H9 (cell line): ENCODE measurements at regions not wholly inside any gene's neighbourhood (a gene's known extent, or its start where the extent isn't known, plus 50 kb on each side); places are given as distances from the start of the nearest gene placed in this dataset.

ENCODE experiments used
- DNase-seq: peaks from one replicate; pipeline ENCODE4 v3.0.0-alpha.2; 2017
- H2AFZ ChIP-seq: one replicate; pipeline ENCODE4 v1.6.1; 2013; ENCODE audit warnings: mild to moderate bottlenecking, low read length, control low read depth, moderate library complexity
- H2AK5ac ChIP-seq: 2 replicates; pipeline ENCODE4 v1.6.1; 2013; ENCODE audit warnings: low read length, control low read depth, mixed read lengths; ENCODE audit not compliant: insufficient read length
- H2BK120ac ChIP-seq: one replicate; pipeline ENCODE4 v1.6.1; 2013; ENCODE audit warnings: low read depth, mild to moderate bottlenecking, low read length, control low read depth, inconsistent platforms; ENCODE audit not compliant: poor library complexity, severe bottlenecking
- H2BK12ac ChIP-seq: 2 replicates; pipeline ENCODE4 v1.6.1; 2013; ENCODE audit warnings: low read length, control low read depth, mixed read lengths, low read depth; ENCODE audit not compliant: insufficient read length
- H2BK15ac ChIP-seq: 2 replicates; pipeline ENCODE4 v1.6.1; 2013; ENCODE audit warnings: low read depth, low read length, control low read depth
- H2BK20ac ChIP-seq: one replicate; pipeline ENCODE4 v1.6.1; 2013; ENCODE audit warnings: low read depth, mild to moderate bottlenecking, low read length, control low read depth, inconsistent platforms; ENCODE audit not compliant: poor library complexity, severe bottlenecking
- H2BK5ac ChIP-seq: 2 replicates; pipeline ENCODE4 v1.6.1; 2013; ENCODE audit warnings: low read length, control low read depth, mixed read lengths; ENCODE audit not compliant: insufficient read length
- H3K14ac ChIP-seq: 2 replicates; pipeline ENCODE4 v1.6.1; 2013; ENCODE audit warnings: low read length, control low read depth; ENCODE audit not compliant: insufficient read depth
- H3K18ac ChIP-seq: 2 replicates; pipeline ENCODE4 v1.6.1; 2013; ENCODE audit warnings: low read depth, mild to moderate bottlenecking, mixed read lengths, low read length, control low read depth; ENCODE audit not compliant: insufficient read length
- H3K23ac ChIP-seq: 2 replicates; pipeline ENCODE4 v1.6.1; 2013; ENCODE audit warnings: low read length, control low read depth, mixed read lengths, low read depth; ENCODE audit not compliant: insufficient read length
- H3K23me2 ChIP-seq: 2 replicates; pipeline ENCODE4 v1.6.1; 2013; ENCODE audit warnings: low read depth, mild to moderate bottlenecking, mixed read lengths, low read length, control low read depth; ENCODE audit not compliant: insufficient read length, poor library complexity, severe bottlenecking
- H3K27ac ChIP-seq: 2 replicates; pipeline ENCODE4 v1.5.1; 2013; ENCODE audit warnings: low read length, control low read depth, mixed read lengths, low read depth; ENCODE audit not compliant: insufficient read length
- H3K27me3 ChIP-seq: 2 replicates; pipeline ENCODE4 v1.6.1; 2013; ENCODE audit warnings: low read length, control low read depth, inconsistent platforms; ENCODE audit not compliant: insufficient read depth
- H3K4ac ChIP-seq: 2 replicates; pipeline ENCODE4 v1.6.1; 2013; ENCODE audit warnings: low read depth, mild to moderate bottlenecking, control low read depth, inconsistent platforms, low read length, moderate library complexity
- H3K4me1 ChIP-seq: 2 replicates; pipeline ENCODE4 v1.6.1; 2013; ENCODE audit warnings: low read length, control low read depth, inconsistent platforms; ENCODE audit not compliant: insufficient read depth
- H3K4me2 ChIP-seq: 2 replicates; pipeline ENCODE4 v1.6.1; 2013; ENCODE audit warnings: low read length, control low read depth, mixed read lengths; ENCODE audit not compliant: insufficient read length, insufficient read depth
- H3K56ac ChIP-seq: 2 replicates; pipeline ENCODE4 v1.6.1; 2013; ENCODE audit warnings: low read depth, mild to moderate bottlenecking, mixed read lengths, low read length, control low read depth; ENCODE audit not compliant: insufficient read length
- H3K79me1 ChIP-seq: 2 replicates; pipeline ENCODE4 v1.6.1; 2013; ENCODE audit warnings: low read depth, mild to moderate bottlenecking, moderate library complexity, low read length, control low read depth, inconsistent platforms; ENCODE audit not compliant: insufficient read depth, poor library complexity, severe bottlenecking
- H3K79me2 ChIP-seq: 2 replicates; pipeline ENCODE4 v1.6.1; 2013; ENCODE audit warnings: low read length, control low read depth, inconsistent platforms; ENCODE audit not compliant: insufficient read depth
- H3K9ac ChIP-seq: 2 replicates; pipeline ENCODE4 v1.6.1; 2013; ENCODE audit warnings: low read length, control low read depth, mixed read lengths; ENCODE audit not compliant: insufficient read length; ENCODE audit errors: extremely low read depth
- H3K9me3 ChIP-seq: one replicate; pipeline ENCODE4 v1.6.1; 2013; ENCODE audit warnings: low read depth, low read length, inconsistent platforms; ENCODE audit not compliant: control insufficient read depth
- H3T11ph ChIP-seq: one replicate; pipeline ENCODE4 v1.6.1; 2013; ENCODE audit warnings: mild to moderate bottlenecking, low read length, control low read depth, inconsistent platforms
- H4K20me1 ChIP-seq: one replicate; pipeline ENCODE4 v1.6.1; 2013; ENCODE audit not compliant: control insufficient read depth, insufficient read length, insufficient read depth
- H4K5ac ChIP-seq: 2 replicates; pipeline ENCODE4 v1.6.1; 2013; ENCODE audit warnings: low read depth, mild to moderate bottlenecking, mixed read lengths, low read length, control low read depth; ENCODE audit not compliant: insufficient read length
- H4K8ac ChIP-seq: replicated peaks from 2 replicates; pipeline ENCODE4 v1.6.1; 2013; ENCODE audit warnings: low read length, control low read depth, mixed read lengths, low read depth; ENCODE audit not compliant: insufficient read length
- H4K91ac ChIP-seq: 2 replicates; pipeline ENCODE4 v1.6.1; 2013; ENCODE audit warnings: low read depth, mild to moderate bottlenecking, moderate library complexity, mixed read lengths, low read length, control low read depth; ENCODE audit not compliant: insufficient read length
- H3K27ac Mint-ChIP-seq, 3 experiments: 2 replicates in 2 of 3; 3 replicates in 1 of 3; pipeline ENCODE4 v1.8.0; 2020 to 2021; ENCODE audit warnings: mixed read lengths in 3 of 3, mild to moderate bottlenecking in 1 of 3, moderate library complexity in 1 of 3
- H3K27me3 Mint-ChIP-seq: 2 replicates; pipeline ENCODE4 v1.8.0; 2021; ENCODE audit warnings: low read depth, mild to moderate bottlenecking, moderate library complexity, mixed read lengths
- H3K36me3 Mint-ChIP-seq, 3 experiments: 2 replicates in 2 of 3; 3 replicates in 1 of 3; pipeline ENCODE4 v1.8.0; 2020 to 2021; ENCODE audit warnings: low read depth in 3 of 3, mixed read lengths in 3 of 3; ENCODE audit not compliant: insufficient read depth in 1 of 3
- H3K4me1 Mint-ChIP-seq, 2 experiments: 2 replicates each; pipeline ENCODE4 v1.8.0; 2020; ENCODE audit warnings: mixed read lengths in 2 of 2
- H3K4me3 Mint-ChIP-seq, 2 experiments: 2 replicates in 1 of 2; 3 replicates in 1 of 2; pipeline ENCODE4 v1.8.0; 2020 to 2021; ENCODE audit warnings: mild to moderate bottlenecking in 2 of 2, mixed read lengths in 2 of 2, moderate library complexity in 1 of 2
- H3K9me3 Mint-ChIP-seq, 2 experiments: 2 replicates in 1 of 2; 3 replicates in 1 of 2; pipeline ENCODE4 v1.8.0; 2020; ENCODE audit warnings: mild to moderate bottlenecking in 2 of 2, mixed read lengths in 2 of 2, moderate library complexity in 1 of 2
- WGBS: extraction: QIAGEN DNeasy Blood & Tissue Kit; methylation state at CpG from one replicate; pipeline ENCODE4 v1.1.7; 2013; ENCODE audit warnings: missing lambda C conversion rate, low lambda C conversion rate, mixed read lengths; ENCODE audit not compliant: insufficient read length; ENCODE audit errors: extremely low coverage; 5-methylcytosine and 5-hydroxymethylcytosine counted together
- TF ChIP-seq, protein P1 (sequence below): fragments of 200-600 bp; sonication (generic); conservative IDR thresholded peaks from 3 replicates; pipeline ENCODE4 v1.8.0; 2021; ENCODE audit warnings: antibody characterized with exemption, mild to moderate bottlenecking

DNA sequence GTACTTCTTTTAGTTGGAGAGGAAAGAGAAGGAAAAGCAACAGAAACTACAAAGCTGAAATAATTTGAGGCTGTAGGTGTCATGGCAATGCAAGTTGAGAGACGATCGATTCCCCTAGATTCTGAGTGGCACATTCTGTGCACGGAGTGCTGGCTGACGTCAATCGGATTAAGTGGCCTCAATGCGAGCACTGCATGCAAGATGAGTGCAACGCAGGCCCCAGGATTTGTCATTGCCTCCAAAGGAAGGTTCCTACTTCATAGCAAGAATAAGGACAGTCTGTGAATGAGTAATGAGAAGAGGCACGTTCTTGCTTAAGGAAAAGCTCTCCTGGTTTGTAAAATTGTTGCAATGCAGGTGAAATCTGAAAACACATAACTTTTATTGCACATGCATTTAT lies 892.4 kb downstream of the KCNA4 start:
- no peak overlapping the region for H2AK5ac ChIP-seq
- no peaks in the 10 kb centered on the region for H3K4me1 ChIP-seq
- no peak overlapping the region for H2BK5ac ChIP-seq
- H2BK120ac ChIP-seq = no peak overlapping the region
- no peaks in the 10 kb centered on the region for H3K79me2 ChIP-seq
- H3K23ac ChIP-seq = no peak overlapping the region
- Mint-ChIP-seq H3K9me3 (no peaks in the 10 kb centered on the region), H3K4me3 (no peak overlapping the region), H3K27me3 (no peaks in the 10 kb centered on the region), H3K27ac (no peak overlapping the region), H3K4me1 (peaks cover 0 to 3% of the 10 kb centered on the region in 2 experiments; a peak in 1 of 4 replicates), H3K36me3 (no peaks in the 10 kb centered on the region)
- H3T11ph ChIP-seq = no peak overlapping the region
- H3K27me3 ChIP-seq = no peaks in the 10 kb centered on the region
- H3K4me2 ChIP-seq = no peak overlapping the region
- no peaks in the 10 kb centered on the region for H3K79me1 ChIP-seq
- no peak overlapping the region for H2BK15ac ChIP-seq
- no peak overlapping the region for H2AFZ ChIP-seq
- no peak overlapping the region for H3K56ac ChIP-seq
- H2BK12ac ChIP-seq = no peak overlapping the region
- WGBS = no CpG with 5 or more reads among the region's 8 CpGs
- no peaks in the 10 kb centered on the region for H3K9me3 ChIP-seq
- H2BK20ac ChIP-seq = no peak overlapping the region
- H4K8ac ChIP-seq = no peak overlapping the region
- H3K14ac ChIP-seq = no peak overlapping the region
- H3K4ac ChIP-seq = no peak overlapping the region
- no peak overlapping the region for H3K27ac ChIP-seq
- DNase-seq = no peak
- H3K23me2 ChIP-seq = no peaks in the 10 kb centered on the region
- H4K91ac ChIP-seq = no peak overlapping the region
- no peaks in the 10 kb centered on the region for H4K20me1 ChIP-seq
- H3K9ac ChIP-seq = no peak overlapping the region
- TF ChIP-seq, protein P1, sequence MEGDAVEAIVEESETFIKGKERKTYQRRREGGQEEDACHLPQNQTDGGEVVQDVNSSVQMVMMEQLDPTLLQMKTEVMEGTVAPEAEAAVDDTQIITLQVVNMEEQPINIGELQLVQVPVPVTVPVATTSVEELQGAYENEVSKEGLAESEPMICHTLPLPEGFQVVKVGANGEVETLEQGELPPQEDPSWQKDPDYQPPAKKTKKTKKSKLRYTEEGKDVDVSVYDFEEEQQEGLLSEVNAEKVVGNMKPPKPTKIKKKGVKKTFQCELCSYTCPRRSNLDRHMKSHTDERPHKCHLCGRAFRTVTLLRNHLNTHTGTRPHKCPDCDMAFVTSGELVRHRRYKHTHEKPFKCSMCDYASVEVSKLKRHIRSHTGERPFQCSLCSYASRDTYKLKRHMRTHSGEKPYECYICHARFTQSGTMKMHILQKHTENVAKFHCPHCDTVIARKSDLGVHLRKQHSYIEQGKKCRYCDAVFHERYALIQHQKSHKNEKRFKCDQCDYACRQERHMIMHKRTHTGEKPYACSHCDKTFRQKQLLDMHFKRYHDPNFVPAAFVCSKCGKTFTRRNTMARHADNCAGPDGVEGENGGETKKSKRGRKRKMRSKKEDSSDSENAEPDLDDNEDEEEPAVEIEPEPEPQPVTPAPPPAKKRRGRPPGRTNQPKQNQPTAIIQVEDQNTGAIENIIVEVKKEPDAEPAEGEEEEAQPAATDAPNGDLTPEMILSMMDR = no peak
- no peak overlapping the region for H3K18ac ChIP-seq
- no peak overlapping the region for H4K5ac ChIP-seq
